ENCODE measurements at regions not wholly inside any gene's neighbourhood (a gene's known extent, or its start where the extent isn't known, plus 50 kb on each side); places are given as distances from the start of the nearest gene placed in this dataset.

DNA sequence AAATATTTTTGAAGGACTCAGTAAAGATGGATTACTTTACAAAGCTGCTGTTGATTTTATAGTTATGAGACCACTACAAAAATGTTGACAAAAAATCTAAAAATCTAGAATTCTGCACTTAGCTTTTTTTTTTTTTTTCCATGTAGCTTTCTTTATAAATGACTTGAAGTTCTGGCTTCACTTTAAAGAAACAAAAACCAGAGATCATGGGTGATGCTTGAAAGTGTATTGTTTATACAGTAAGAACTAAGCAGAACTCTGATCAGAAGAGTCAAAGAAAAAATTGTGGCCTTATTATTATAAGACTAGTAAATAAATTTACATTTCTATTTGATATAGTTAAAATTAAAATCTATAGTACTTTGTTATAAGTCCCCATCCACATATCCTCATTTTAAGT lies 301.7 kb downstream of the BLID start:
- TF ChIP-seq POLR2AphosphoS5 (IDR thresholded peaks at IDR 0.05; ENCODE audit: low read depth, low read length) (no peak), POLR2A (IDR thresholded peaks at IDR 0.05; ENCODE audit: low read depth, low read length) (no peak), TAF1 (IDR thresholded peaks at IDR 0.05; ENCODE audit: borderline replicate concordance, low read depth, low read length) (no peak)
